ENCODE measurements at regions not wholly inside any gene's neighbourhood (a gene's known extent, or its start where the extent isn't known, plus 50 kb on each side); places are given as distances from the start of the nearest gene placed in this dataset.

DNA sequence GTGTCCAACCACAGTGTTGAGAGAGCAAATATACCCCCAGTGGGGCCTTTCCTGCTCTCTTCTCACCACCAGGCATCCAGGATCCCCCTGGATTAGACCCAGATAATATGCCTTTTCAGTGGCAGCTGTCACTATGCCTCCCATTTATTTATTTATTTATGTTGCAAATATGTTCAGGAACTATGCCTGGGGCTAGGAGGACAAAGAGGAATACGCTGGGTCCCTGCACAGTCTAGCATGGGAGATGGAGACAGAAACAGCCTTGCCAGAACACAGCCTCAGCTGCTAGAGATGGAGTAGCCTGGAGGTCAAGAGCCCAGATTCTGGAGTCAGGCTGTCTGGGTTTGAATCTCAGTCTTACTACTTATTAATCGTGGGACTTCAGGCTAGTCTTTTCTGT, 74.6 kb upstream of the LRFN2 start:
- TF ChIP-seq, protein P1, sequence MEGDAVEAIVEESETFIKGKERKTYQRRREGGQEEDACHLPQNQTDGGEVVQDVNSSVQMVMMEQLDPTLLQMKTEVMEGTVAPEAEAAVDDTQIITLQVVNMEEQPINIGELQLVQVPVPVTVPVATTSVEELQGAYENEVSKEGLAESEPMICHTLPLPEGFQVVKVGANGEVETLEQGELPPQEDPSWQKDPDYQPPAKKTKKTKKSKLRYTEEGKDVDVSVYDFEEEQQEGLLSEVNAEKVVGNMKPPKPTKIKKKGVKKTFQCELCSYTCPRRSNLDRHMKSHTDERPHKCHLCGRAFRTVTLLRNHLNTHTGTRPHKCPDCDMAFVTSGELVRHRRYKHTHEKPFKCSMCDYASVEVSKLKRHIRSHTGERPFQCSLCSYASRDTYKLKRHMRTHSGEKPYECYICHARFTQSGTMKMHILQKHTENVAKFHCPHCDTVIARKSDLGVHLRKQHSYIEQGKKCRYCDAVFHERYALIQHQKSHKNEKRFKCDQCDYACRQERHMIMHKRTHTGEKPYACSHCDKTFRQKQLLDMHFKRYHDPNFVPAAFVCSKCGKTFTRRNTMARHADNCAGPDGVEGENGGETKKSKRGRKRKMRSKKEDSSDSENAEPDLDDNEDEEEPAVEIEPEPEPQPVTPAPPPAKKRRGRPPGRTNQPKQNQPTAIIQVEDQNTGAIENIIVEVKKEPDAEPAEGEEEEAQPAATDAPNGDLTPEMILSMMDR (IDR thresholded peaks at IDR 0.05): no peak
- no peak for TF ChIP-seq POLR2A (IDR thresholded peaks at IDR 0.05)

Data from right lobe of liver (tissue), 4 donors.